AG10803 (cell line): ENCODE measurements at regions not wholly inside any gene's neighbourhood (a gene's known extent, or its start where the extent isn't known, plus 50 kb on each side); places are given as distances from the start of the nearest gene placed in this dataset.

Experiments used
- DNase-seq: peaks from one replicate; pipeline ENCODE4 v3.0.0; 2010; ENCODE audit warnings: low read depth
- H3K4me3 ChIP-seq: 2 replicates; pipeline ENCODE4 v1.5.1; 2011; ENCODE audit warnings: mild to moderate bottlenecking, low read length, control low read depth
- TF ChIP-seq, protein P1 (sequence below): conservative IDR thresholded peaks from 2 replicates; pipeline ENCODE4 v1.5.1; 2011; ENCODE audit warnings: mild to moderate bottlenecking, low read length, control low read depth, inconsistent platforms

DNA sequence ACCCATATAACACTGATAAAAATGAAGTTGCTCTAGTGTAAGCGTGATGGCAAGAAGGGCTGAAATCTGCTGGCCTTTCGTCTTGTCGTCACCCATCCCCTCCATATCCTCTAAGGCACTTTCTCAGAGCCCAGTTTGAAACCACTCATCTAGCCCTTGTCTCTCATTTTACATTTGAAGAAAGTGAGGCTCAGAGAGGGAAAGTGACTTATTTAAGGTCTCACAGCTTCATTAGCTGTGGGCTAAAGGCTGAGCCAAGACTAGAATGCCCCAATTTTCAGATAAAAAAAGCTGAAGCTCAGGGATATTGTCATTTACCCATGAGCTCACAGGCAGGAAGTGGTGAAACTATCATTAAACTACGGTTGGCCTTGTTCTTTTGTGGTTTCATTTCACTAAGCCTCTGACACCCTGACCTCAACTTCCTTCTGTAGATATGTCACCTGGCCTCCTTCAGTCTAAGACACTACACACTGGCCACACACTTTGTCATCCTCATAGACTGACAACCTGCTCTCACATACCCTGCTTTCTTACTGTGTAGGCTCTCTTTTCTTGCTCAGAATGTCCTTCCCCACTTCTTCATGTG lies 176.7 kb upstream of the DMAC1 start:
- DNase-seq: no peak
- no peak overlapping the region for H3K4me3 ChIP-seq
- TF ChIP-seq, protein P1, sequence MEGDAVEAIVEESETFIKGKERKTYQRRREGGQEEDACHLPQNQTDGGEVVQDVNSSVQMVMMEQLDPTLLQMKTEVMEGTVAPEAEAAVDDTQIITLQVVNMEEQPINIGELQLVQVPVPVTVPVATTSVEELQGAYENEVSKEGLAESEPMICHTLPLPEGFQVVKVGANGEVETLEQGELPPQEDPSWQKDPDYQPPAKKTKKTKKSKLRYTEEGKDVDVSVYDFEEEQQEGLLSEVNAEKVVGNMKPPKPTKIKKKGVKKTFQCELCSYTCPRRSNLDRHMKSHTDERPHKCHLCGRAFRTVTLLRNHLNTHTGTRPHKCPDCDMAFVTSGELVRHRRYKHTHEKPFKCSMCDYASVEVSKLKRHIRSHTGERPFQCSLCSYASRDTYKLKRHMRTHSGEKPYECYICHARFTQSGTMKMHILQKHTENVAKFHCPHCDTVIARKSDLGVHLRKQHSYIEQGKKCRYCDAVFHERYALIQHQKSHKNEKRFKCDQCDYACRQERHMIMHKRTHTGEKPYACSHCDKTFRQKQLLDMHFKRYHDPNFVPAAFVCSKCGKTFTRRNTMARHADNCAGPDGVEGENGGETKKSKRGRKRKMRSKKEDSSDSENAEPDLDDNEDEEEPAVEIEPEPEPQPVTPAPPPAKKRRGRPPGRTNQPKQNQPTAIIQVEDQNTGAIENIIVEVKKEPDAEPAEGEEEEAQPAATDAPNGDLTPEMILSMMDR: no peak

DNA sequence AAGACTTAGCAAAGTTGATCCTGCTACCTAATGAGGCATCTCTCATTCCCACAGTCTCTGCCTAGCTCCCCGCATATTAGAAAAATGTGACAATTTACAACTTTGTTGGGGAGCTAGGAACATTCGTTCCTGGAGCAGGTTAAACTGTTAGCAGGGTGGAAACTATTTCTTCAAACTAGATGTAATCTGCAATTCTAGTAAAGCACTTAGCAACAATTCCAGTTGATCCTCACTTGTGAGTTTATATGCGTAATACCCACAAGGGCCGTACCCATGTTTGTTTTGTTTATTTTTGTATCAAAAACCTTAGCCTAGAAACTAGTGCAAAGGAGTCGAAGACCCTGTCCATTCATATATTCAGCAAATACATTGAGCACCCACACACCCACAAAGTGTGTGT lies 175.8 kb upstream of the DMAC1 start:
- H3K4me3 ChIP-seq: no peak overlapping the region
- TF ChIP-seq, protein P1: no peak
- DNase-seq: no peak

DNA sequence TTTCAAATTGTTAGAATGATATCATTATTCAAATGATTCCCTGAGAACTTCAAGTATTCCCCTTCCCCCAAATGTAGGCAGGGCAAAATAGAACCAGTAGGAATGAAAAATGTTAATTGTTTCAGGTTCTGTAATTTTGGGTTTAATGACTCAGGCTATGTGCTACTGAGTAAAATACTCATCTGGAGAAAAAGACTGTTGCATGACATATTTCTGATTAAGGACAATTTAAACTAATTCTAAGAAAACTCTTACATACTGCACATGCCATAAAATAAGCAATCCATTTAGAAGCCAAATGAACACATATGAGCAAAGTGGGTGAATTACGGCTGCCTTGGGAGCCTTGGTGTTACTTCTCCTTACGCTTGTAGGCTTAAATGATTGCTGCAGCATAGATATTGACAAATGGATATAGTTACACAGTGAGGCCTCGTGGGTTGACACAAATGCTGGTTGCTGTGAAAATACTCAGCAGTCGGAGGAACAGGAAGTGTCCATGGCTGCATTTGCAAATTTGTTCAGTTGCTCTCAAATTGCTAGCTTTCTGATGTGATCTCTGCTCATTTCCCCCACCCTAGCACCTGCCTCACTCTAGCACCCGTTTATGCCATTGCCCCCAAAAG lies 174.9 kb upstream of the DMAC1 start:
- TF ChIP-seq, protein P1: no peak
- DNase-seq: no peak
- H3K4me3 ChIP-seq: no peak overlapping the region

DNA sequence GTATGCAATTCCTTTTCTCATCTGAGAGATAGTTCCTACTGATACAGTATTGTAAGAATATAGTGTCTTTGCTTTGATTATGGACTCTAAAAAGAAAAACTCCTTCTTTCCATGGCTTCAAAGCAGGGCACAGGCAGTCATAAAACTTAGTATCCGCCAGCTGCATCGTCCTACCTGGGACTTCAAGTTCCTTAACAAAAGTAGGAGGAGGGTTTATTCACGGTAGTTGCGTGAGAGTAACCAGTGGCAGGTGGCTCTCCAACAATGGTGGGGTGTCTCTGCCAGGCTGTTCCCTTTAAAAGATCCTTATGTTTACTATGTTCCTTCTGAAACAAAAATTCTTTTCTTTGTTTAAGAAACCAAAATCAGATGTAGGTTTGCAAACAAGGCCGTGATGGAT lies 173.5 kb upstream of the DMAC1 start:
- no peak for DNase-seq
- H3K4me3 ChIP-seq: no peak overlapping the region
- TF ChIP-seq, protein P1: no peak

DNA sequence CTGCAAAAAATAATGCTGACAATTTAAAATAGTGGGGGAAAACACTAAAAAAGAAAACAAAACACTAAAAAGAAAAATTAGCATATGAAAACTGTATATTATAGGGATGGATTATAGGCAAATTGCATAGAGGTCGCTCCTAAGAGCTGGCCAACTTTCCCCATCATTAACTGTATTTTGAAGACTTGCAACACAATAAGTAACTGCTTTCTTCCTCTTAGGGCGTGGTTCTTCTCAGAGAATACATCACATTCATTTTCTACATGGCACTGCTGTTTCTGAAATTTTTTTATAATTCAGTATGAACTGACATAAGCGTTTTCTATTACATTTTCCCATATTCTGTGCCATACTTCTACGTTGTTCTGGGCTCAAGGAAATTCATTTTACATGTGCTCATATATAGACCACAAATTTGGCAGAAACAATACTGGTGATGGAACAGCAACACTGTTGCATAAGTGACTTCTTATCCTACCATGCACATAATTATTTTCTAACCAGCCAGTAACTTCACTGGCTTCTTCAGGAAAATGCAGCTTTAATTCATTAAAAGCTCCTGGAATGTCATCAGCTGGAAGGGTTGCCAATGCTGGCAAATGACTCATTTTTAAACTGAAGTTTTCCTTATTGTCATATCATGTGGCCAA lies 171.2 kb upstream of the DMAC1 start:
- TF ChIP-seq, protein P1: no peak
- DNase-seq: no peak
- no peak overlapping the region for H3K4me3 ChIP-seq

DNA sequence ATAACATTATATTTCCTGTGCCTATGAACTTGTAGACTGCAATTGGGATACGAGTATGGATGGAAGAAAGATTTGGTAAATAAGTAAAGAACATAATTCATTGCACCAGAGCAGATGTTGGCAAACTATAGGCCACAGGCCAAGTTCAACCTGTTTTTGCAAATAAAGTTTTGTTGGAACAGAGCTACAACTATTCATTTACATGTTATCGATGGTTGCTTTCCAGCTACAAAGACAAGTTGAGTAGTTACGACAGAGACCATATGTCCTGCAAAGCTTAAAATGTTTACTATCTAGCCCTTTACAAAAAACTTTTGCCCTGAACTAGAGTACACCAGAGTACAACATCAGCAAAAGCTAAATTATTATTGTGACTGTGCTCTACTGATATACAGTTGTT lies 169.1 kb upstream of the DMAC1 start:
- TF ChIP-seq, protein P1: no peak
- DNase-seq: no peak
- no peak overlapping the region for H3K4me3 ChIP-seq

DNA sequence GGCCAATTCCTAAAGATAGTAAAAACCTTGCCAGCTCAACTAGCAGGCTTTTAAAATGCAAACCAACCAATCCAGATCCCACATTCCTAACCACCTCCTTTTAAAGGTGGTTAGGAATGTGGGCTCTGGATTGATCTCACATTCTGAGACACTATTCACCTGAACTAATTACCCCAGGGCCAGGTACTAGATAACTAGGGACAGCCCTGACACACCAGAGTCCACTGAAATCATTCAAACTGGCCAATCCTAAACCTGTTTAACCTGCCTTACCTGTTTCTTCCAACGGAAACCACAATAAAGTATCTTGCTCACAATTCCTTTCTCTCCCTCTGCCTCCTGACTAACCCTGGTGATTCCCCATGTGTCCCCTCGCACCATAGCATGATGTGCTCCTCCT lies 168.3 kb upstream of the DMAC1 start:
- H3K4me3 ChIP-seq: no peak overlapping the region
- TF ChIP-seq, protein P1: no peak
- DNase-seq: no peak
